HG02571 (cell line): ENCODE measurements at regions not wholly inside any gene's neighbourhood (a gene's known extent, or its start where the extent isn't known, plus 50 kb on each side); places are given as distances from the start of the nearest gene placed in this dataset.
"Not testable (repeated sequence)": the region's sequence is repeated elsewhere in the genome, so short reads cannot be mapped to it uniquely, and the experiment has no call there.

Source experiments
- ATAC-seq: cut with Tn5 transposase; IDR thresholded peaks from one replicate; pipeline ENCODE4 v1.9.1; 2021; ENCODE audit warnings: mild to moderate bottlenecking, moderate library complexity; ENCODE audit not compliant: unreplicated experiment

DNA sequence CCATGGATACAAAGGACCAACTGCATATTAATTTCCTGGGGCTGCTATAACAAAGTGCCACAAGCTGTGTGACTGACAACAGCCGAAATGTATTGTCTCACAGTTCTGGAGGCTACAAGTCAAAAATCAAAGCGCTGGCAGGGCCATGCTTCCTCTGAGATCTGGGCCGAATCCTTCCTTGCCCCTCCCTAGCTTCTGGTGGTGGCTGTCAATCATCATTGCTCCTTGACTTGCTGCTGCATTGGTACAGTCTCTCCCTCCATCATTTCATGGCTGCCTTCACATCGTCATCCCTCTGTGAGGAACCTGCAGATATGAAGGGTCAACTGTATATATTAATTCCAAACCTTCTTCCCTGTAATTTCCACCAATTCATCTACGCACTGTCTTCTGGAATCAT is 118.3 kb downstream of the EXOC5 start:
- ATAC-seq = no peak

DNA sequence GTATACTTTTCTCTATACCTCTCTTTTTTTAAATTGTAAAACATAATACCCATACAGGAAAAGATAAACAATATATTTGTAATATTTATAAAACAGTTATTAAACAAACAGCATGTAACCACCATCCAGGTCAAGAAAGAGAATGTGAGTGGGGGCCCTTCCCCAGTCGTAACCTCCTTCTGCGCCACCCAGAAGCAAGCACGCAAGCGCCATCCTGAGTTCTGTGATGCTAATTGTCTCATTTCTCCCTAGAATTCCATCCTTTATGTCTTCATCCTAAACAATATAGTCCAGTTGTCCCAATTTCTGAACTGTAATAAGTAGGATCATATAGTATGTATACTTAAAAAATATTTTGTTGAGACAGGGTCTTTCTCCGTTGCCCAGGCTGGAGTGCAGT is 129.5 kb downstream of the EXOC5 start:
- no peak for ATAC-seq

DNA sequence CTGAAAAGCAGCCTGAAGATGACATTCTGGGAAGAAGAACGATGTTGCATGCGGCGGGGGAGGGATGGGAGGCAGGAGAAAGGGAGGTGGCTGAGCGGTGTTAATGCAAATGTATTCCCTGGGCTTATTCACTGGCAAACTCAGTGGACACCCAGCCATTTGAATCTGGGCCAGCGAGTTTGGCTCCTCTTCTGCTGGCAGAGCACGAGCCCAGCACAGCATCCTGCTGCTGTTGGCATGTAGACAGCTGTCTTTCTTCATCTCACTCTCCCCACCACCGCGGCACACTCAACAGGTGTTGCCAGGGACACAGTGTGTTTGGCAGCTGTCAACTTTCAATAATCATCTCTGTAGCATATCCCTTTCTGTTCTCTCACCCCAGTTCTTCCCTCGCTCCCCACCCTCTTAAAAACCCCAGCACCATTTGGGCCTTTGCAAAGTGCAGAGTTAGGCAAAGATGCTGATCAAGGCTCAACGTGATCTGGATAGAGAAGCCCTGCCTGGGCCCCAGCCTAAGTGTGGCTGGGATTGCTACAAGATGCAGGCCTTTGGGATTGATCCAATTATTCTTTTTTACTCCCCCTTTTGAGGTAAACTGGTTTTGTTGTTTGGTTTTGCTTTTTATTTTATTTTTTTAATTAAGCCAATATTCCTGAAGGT is 131.9 kb downstream of the EXOC5 start:
- no peak for ATAC-seq

DNA sequence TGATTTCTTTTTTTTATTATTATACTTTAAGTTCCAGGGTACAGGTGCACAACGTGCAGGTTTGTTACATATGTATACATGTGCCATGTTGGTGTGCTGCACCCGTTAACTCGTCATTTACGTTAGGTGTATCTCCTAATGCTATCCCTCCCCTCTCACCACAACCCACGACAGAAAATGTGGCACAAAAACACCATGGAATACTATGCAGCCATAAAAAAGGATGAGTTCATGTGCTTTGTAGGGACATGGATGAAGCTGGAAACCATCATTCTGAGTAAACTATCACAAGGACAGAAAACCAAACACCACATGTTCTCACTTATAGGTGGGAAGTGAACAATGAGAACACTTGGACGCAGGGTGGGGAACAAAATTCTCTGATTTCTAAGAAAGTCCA is 140.9 kb downstream of the EXOC5 start:
- not testable (repeated sequence) for ATAC-seq

DNA sequence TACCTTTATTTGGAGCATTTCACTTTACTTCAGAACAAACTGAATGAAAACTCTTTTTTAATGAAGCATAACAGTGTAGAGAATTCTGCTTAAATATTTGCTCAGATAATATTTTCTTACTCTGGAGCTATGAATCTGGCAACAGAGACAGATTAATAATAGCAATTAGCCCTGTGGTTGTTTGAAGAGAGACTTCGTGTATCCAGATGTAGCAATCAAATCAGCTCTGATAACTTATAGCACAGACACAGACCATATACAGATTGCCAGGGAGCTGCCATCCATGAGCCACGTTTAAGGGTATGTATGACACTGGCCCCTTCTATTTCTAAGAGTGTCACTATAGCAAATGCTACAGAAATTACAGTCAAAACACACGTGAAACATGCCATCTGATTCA is 146.6 kb downstream of the EXOC5 start:
- ATAC-seq = no peak

DNA sequence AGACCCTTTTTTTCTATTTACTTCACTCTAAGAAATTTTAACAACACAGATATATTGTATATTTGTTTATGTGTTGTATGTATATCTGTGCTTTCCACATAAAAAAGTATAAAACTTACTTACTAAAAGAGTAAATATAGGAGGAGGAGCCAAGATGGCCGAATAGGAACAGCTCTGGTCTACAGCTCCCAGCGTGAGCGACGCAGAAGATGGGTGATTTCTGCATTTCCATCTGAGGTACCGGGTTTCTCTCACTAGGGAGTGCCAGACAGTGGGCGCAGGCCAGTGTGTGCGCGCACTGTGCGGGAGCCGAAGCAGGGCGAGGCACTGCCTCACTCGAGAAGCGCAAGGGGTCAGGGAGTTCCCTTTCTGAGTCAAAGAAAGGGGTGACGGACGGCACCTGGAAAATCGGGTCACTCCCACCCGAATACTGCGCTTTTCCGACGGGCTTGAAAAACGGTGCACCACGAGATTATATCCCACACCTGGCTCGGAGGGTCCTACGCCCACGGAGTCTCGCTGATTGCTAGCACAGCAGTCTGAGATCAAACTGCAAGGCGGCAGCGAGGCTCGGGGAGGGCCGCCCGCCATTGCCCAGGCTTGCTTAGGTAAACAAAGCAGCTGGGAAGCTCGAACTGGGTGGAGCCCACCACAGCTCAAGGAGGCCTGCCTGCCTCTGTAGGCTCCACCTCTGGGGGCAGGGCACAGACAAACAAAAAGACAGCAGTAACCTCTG is 156.5 kb downstream of the EXOC5 start:
- not testable (repeated sequence) for ATAC-seq

DNA sequence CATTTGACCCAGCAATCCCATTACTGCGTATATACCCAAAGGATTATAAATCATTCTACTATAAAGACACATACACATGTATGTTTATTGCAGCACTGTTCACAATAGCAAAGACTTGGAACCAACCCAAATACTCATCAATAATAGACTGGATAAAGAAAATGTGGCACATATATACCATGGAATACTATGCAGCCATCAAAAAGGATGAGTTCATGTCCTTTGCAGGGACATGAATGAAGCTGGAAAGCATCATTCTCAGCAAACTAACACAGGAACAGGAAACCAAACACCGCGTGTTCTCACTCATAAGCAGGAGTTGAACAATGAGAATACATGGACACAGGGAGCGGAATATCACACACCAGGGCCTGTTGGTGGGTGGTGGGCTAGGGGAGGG is 158.3 kb downstream of the EXOC5 start:
- ATAC-seq = not testable (repeated sequence)

DNA sequence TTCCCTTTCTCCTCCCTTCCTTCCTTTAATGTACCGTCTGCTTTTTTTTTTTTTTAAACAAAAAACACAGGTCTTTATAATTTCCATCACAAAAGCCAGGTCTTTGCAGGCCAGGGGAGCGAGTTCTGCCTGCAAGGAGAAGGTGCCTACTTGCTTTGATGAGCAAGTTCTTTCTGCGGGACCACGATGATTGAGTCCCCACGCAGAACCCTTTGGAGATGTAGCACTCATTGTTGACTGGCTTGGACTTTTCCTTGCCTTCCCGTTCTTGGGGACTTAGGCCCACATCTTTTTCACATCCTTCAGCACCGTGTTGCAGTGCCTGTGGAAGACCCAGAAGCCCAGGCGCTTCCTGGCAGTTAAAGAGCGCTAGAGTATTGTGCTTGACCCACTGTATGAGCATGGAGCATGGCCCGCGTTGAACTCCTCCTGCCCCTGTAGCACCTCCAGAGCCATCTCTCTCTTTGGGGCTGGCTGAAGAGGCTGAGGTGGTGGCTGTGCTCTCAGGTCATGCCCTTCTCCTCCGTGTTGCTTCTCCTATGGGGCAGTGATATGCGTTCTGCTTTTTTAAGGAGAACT is 177.6 kb downstream of the EXOC5 start:
- no peak for ATAC-seq

DNA sequence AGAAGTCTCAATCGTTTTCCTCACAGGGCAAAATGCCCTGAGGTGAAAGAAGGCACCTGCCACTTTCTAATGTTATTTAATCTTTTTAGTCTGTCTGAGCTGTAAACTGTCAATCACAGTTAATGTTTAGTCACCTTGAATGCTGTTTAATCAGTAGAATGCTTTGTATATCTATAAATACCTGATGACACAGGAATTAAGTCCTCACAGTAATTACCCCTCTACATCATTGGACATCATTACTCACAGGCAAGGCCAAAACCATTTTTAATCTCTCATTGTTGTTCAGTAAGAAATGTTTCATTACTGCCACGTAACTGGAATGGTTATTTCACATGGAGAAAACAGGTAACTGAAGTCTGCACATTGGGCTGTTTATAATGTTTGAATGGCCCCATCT is 178.8 kb downstream of the EXOC5 start:
- ATAC-seq = no peak

DNA sequence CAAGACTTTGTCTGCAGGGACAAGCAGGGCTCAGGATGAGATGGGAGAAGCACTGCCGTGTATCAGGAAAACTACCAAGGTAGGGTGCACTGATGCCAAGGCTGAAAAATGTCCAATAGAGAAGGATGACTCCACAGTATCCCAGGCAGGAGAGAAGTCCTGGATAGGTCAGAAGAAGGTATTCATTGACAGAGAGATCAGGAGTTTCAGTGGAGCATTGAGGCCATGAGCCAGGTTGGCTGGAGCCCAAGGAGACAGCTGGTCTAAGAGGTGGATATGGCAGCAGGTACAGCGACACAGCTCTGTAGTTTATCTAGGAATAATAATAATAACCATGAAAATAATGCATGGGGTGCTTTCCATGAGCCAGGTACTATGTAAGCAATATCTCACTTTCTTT is 180.9 kb downstream of the EXOC5 start:
- no peak for ATAC-seq

DNA sequence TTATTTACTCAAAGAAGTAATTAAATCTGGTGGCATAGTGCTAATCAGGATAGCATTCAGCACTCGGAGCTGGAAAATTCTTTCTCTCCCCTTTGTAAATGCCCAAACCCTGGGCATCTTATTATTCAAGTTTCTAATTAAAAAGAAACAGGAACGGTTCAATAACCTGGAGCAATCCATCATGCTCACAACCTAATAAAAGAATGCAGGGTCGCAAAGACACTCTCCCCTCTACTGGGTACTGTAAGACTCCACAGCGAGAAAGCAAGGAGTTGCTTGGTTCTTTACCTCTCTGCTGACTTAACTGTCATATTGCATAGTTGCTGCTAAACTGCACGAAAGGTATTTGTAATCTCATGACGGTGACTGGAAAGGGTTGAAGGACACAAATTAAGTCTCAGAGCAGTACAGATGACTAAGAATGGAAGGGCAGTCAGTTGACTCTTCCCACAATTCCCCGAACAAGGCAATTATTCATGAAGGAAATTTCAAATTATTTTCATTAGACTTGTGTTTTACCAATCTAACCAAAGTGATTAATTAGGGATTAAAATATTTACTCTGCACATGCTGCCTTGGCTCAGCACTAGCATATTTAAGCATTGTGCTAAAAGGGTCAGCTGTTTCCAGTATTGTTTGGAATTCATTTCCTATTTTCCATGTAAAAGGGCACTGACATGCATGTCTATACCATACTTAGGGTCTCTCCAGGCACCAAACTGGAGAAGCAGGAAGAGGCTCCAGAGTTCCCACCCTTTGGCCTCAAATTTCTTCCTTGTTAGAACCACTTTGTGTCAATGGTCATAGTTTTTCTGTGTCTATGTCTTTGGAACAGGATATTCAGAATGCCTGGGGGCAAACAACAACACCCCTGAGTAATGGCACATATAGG is 182.2 kb downstream of the EXOC5 start:
- ATAC-seq = no peak

DNA sequence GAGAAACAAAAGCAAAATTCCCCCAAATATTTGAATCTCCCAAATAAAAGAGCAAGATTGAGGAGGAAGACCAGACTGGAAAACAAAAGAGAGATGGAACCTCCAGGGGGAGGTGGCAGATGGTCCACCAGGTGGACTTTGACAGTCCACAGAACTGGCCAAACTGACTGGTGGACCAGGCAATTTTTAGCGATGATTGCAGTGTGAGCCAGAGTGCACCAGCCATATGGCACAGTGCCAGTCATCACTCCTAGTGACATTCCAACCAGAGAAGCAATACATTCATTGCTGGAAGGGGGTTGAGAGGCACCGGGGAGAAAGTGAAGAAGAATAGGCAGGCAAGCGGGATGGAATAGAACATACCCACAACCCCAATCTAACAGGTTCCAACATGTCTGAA is 182.9 kb downstream of the EXOC5 start:
- no peak for ATAC-seq

DNA sequence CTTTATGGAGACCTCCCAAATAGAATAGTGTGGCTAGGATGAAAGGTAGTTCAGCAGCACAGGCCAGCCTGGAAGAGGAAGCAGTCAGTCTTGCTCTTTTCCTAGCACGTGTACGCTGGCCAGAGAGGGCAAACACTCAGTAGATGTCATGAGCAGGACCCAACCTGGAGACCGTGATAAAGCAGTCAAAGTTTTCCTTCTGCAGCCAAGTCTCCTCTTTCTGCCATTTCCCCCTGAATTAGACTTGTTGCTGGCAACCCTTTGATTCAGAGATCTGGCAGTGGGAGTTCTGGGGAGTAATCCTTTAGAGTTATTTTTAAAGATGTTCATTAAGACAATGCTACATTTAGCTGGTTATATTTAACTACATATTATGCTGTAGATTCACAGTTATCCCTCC is 183.7 kb downstream of the EXOC5 start:
- ATAC-seq = no peak

DNA sequence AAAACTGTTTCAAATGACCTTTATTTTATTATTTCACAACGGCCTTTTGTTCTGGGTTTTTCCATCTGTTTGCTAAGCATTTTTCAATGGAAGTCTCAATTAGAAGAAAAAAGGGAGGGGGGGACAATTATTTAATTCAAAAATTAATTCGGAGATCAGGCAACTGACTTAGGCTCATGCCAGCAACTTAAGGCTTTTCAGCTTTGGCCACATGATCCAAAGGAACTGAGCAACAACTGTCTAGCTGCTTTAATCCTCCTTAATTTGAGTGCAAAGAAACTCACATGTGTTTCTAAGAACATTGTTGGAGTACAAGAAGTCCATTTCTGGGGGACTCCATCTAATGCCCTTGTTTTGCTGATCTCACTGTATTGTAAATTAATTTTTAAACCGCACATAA is 188.0 kb downstream of the EXOC5 start:
- no peak for ATAC-seq

DNA sequence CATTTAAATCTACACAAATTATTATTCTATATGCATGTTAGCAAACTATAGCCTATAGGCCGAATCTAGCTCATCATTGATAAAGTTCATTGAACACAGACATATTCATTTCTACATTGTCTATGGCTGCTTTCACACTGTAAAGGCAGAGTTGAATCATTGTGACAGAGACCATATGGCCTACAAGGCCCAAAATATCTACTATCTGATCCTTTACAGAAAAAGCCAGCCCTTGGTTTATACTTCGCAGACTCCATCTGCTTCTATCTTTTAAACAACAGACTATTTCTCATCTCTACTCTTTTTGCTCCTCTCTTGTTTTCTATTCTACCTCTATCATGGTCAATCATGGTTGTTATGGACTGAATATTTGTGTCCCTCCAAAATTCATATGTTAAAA is 190.7 kb downstream of the EXOC5 start:
- ATAC-seq = no peak

DNA sequence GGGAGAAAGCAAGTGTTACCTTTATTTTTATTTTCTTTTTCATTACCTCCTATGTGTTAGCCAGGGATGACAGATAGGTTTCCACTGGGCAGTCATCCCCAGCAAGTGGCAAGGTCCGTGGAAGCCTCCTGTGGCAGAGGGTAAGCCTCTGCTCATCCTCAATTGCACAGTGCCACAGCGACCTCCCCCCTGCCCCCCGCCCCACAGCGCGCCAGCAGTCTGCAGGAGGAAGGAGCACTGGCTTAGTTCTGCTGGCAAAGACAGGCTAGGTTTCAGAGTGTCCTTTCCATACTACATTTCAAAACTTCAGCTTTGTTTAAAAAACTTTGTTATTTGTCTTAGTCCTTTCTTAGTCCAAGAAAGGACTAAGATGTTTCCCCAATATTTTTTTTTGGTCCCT is 194.7 kb downstream of the EXOC5 start:
- no peak for ATAC-seq

DNA sequence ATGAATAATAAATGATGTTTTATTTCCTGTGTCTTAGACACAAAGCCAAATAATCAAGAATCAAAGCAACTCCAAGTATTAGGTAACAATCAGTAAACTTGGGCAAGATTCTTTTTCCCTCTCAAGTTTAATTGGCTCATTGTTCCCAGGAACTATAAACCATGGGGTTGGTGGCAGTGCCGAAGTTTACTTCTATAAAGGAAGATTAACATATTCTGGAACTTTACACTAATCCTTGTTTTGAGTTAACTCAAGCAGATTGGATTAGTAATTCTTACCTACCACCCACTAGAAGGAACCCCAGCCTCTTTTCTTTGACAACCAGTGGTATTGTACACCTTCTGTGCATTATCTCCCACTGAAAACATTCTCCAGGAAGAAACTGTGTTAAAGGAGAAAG is 197.1 kb downstream of the EXOC5 start:
- no peak for ATAC-seq

DNA sequence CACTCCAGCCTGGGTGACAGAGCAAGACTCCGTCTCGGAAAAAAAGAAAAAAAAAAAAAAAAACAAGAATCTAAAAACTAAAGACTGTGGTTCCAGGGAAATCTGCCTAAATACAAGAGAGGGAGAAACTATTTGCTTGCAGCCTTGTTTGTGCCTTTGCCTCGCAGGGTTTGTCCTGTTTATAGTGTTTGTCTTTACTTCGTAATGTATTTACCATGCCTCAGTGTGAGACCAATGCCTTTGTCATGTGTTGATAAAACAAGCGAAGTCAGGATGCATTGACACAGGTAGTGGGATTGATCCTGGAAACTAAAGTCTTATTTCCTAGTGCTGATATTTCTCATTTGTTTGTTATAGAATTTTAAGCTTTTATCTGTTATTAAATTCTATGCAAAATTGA is 199.0 kb downstream of the EXOC5 start:
- ATAC-seq = no peak

DNA sequence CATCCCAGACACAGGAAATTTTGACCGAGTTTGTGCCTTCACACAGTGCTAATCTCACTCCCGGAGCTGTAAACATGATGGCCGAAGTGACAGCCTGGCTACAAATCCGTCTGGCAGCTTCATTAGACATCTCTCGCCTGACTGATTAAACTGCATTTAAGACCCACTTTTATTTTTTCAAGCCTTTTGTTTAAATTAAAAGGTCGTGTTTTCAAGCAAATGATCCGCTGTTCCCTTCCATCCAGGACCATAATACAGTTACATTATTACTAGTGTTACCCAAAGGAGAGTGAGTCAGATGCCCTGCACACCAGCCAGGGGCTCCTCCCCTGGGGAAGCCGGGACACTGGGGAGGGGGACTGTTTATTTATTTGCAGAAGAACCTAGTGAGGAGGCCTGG is 200.2 kb downstream of the EXOC5 start:
- ATAC-seq = no peak

DNA sequence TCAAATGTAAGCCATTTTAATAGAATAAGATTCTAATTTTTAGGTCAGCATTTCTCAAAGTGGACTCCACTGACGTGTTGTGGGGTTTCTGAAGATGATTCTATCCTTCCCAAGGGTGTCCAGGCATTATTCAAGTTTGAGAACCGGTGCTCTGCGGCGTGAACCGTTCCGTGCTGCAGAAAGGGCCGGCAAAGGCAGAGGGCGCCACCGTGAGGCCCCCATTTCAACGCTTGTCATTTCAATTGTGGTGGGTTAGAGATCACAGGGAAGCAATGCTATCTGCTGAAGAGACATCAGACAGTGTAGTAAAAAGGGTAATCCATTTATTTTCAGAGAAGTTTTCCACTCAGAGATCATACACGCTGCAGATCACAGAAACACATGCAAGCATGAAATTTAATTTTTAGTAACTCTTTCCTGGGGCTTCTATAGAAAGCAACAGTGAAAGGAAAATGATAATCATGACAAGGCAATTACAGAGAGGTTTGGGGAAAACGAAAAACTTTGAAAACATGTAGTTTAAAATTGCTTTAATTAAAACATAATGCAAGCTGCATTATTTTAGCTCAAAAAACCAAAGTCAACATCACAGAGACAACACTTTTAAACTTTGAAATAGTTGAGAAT is 201.7 kb downstream of the EXOC5 start:
- no peak for ATAC-seq

DNA sequence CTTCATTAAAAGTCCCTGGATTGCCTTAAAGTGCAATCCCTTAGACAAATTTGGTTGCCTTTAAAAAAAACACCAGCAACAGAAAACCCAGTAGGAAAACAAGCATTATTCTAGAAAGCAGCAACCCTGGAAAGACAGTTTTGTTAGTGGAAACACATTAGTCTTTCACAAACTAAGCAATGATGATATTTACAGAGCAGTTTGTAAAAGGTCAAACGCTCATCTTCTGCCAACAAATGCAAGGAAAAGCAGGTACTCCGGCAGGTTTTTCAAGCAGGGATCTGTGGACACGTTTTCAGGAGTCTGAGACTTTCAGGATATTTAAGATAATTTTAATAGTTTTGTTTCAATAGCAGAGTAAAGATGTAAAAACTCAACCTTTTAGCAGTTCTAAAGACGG is 202.2 kb downstream of the EXOC5 start:
- ATAC-seq = no peak
